ENCODE measurements at regions not wholly inside any gene's neighbourhood (a gene's known extent, or its start where the extent isn't known, plus 50 kb on each side); places are given as distances from the start of the nearest gene placed in this dataset.

DNA sequence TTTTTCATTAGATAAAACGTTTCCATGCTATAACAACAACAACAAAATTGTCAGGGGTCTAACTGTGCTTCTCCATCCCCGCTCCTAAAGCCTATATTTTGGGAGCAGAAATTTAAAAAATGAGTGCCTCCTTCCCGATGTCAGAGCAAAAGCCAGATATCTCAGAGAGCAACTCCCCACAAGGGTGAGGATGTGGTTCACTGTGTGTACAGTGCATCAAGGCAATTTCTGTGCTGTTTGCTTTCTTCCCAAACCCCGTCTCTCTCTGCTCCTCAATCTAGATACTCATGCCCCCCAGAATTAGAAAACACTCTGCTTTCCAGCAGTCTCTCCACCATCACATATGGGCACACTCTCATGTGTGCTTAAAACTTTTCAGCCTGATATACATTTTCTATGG is 76.7 kb upstream of the MBNL1 start (continued):
- TF ChIP-seq CBX5 (IDR thresholded peaks at IDR 0.05; ENCODE audit: low read depth, low read length) (no peak), CREB1 (IDR thresholded peaks at IDR 0.05) (no peak)
